IMR-90 (cell line): ENCODE measurements at regions not wholly inside any gene's neighbourhood (a gene's known extent, or its start where the extent isn't known, plus 50 kb on each side); places are given as distances from the start of the nearest gene placed in this dataset.

Experiments
- CEBPB ChIP-seq: IDR thresholded peaks from 2 replicates; pipeline ENCODE4 v1.6.1; 2012; ENCODE audit warnings: low read depth, low read length, improper control_type of control experiment
- CHD1 ChIP-seq: IDR thresholded peaks from 2 replicates; pipeline ENCODE4 v1.6.1; 2012; ENCODE audit warnings: low read depth, low read length, improper control_type of control experiment
- MAFK ChIP-seq: IDR thresholded peaks from 2 replicates; pipeline ENCODE4 v1.6.1; 2012; ENCODE audit warnings: low read depth, low read length, improper control_type of control experiment
- MAZ ChIP-seq: IDR thresholded peaks from 2 replicates; pipeline ENCODE4 v1.6.1; 2012; ENCODE audit warnings: low read depth, mild to moderate bottlenecking, low read length, improper control_type of control experiment, moderate library complexity, borderline replicate concordance
- POLR2A ChIP-seq: IDR thresholded peaks from 2 replicates; pipeline ENCODE4 v1.6.1; 2012; ENCODE audit warnings: mild to moderate bottlenecking, low read depth, low read length
- RAD21 ChIP-seq: IDR thresholded peaks from 2 replicates; pipeline ENCODE4 v1.6.1; 2012; ENCODE audit warnings: low read length, improper control_type of control experiment
- RCOR1 ChIP-seq: IDR thresholded peaks from 2 replicates; pipeline ENCODE4 v1.6.1; 2012; ENCODE audit warnings: mild to moderate bottlenecking, low read length, improper control_type of control experiment; ENCODE audit not compliant: insufficient replicate concordance
- RFX5 ChIP-seq: IDR thresholded peaks from 2 replicates; pipeline ENCODE4 v1.8.0; 2012; ENCODE audit warnings: low read depth, mild to moderate bottlenecking, low read length, moderate library complexity
- TF ChIP-seq, protein P1 (sequence below): conservative IDR thresholded peaks from 2 replicates; pipeline ENCODE4 v1.5.1; 2012; ENCODE audit warnings: mild to moderate bottlenecking, low read depth, low read length, improper control_type of control experiment

DNA sequence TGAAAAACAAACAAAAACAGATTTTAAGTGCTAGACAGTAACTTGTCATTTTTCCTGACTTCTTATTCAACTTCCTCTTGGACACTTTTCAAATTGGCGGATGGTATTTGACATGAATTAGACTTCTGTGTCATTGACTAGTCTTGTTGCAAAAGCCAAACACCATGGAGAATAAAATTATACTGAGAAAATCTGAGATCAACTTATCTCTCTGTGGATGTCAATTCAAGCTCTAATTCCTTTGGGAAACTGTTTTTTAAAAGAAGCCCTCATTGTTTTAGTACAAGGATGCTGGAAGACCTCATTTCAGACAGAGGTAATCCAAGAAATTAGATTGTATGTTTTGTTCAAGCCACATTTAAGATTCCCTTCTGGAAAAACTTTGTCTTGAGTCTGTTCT is 831.0 kb downstream of the SEMA5A start:
- TF ChIP-seq MAZ (no peak), RAD21 (no peak), POLR2A (no peak), RFX5 (no peak), MAFK (no peak), CHD1 (no peak), CEBPB (no peak), RCOR1 (no peak)
- TF ChIP-seq, protein P1, sequence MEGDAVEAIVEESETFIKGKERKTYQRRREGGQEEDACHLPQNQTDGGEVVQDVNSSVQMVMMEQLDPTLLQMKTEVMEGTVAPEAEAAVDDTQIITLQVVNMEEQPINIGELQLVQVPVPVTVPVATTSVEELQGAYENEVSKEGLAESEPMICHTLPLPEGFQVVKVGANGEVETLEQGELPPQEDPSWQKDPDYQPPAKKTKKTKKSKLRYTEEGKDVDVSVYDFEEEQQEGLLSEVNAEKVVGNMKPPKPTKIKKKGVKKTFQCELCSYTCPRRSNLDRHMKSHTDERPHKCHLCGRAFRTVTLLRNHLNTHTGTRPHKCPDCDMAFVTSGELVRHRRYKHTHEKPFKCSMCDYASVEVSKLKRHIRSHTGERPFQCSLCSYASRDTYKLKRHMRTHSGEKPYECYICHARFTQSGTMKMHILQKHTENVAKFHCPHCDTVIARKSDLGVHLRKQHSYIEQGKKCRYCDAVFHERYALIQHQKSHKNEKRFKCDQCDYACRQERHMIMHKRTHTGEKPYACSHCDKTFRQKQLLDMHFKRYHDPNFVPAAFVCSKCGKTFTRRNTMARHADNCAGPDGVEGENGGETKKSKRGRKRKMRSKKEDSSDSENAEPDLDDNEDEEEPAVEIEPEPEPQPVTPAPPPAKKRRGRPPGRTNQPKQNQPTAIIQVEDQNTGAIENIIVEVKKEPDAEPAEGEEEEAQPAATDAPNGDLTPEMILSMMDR = no peak
